Ovary (tissue), 3 donors: ENCODE measurements at regions not wholly inside any gene's neighbourhood (a gene's known extent, or its start where the extent isn't known, plus 50 kb on each side); places are given as distances from the start of the nearest gene placed in this dataset.

Source experiments
- CTCF ChIP-seq, 3 donors: fragments of 450-650 bp in 2 of 3; fragments of 200-600 bp in 1 of 3; IDR thresholded peaks; one replicate each; pipeline versions ENCODE4 v1.5.1 to v1.8.0; 2016 to 2022; ENCODE audit warnings: antibody characterized with exemption in 3 of 3, mild to moderate bottlenecking in 1 of 3
- EP300 ChIP-seq: sonication (generic); formaldehyde crosslinking; IDR thresholded peaks from one replicate; pipeline ENCODE4 v1.6.1; 2017; ENCODE audit warnings: antibody characterized with exemption
- donor health status: DM: no; HTN: no; CAD: no.

GRCh38 chr1:5151511-5151910 is 497.1 kb downstream of the AJAP1 start:
- no peak for TF ChIP-seq CTCF (IDR thresholded peaks at IDR 0.05)
- TF ChIP-seq EP300 = no peak
